ENCODE measurements at regions not wholly inside any gene's neighbourhood (a gene's known extent, or its start where the extent isn't known, plus 50 kb on each side); places are given as distances from the start of the nearest gene placed in this dataset.

DNA sequence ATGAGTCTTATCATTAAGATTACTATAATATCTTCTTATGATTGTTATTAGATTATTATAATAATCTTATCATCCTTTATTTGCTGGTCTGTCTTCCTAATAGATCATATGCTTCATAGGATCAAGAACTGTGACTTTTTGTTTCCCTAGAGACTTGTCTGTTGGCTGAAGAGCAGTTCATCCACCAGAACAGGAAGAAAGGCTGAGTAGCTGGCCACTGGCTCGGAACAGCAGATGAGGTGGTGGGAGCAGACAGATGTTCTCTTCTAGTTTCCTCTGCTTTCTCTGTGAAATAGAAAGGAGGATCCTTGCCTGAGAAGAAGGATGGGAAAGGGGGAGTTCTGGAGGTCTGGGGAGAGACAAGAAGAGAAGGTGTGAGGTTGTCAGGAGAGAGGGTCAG is 120.0 kb downstream of the CCNA1 start:
- DNase-seq (ENCODE audit: low read depth) = no peak

DNA sequence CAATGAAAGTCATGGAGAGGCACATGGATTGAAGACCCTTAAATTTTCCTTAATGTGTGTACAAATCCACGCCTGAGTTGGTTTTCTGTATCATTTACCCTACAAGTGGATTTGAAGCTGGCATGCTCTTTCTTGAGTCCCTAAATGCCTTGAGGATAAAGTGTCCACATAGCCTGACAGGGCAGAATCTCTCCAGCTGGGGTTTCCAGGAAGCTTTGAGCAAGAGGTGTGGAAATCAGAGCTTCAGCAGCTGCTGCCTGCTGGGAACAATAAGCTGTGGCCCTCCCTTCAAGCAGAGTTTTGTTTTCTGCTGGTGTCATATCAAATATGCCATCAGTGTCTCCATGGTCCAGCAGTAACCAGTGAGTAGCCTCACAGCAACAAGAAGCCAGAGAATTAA is 120.3 kb upstream of the SERTM1 start:
- DNase-seq (ENCODE audit: low read depth) = no peak

DNA sequence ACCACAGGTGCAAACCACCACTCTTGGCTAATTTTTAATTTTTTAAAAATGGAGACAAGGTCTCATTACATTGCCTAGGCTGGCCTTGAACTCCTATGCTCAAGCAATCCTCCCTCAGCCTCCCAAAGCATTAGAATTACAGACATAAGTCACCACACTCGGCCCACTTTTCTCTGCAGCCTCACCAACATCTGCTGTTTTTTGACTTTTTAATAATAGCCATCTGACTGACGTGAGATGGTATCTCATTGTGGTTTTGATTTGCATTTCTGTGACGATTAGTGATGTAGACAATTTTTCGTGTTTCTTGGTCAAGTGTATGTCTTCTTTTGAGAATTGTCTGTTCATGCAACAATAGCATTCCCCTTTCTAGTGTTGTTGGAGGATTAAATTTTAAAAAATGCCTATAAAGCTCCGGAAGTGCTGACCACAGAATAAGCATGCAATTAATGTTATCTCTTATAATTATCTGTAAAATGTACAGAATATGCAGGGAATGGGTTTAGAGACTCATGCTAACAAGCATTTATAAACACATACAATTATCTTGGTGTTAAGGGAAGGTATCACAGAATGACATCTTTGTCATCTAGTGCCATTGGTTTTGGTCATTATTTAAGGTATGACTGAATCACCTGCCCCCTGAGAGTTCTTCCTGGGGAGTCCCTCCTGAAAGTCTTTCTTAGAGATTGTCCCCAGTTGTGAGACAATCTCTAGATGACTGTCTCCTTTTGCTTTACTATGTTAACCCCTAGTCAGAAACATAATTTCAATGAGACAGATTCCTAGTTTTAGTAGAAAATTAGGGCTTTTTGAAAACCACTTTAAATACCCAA is 118.5 kb upstream of the SERTM1 start:
- no peak for DNase-seq (ENCODE audit: low read depth)

DNA sequence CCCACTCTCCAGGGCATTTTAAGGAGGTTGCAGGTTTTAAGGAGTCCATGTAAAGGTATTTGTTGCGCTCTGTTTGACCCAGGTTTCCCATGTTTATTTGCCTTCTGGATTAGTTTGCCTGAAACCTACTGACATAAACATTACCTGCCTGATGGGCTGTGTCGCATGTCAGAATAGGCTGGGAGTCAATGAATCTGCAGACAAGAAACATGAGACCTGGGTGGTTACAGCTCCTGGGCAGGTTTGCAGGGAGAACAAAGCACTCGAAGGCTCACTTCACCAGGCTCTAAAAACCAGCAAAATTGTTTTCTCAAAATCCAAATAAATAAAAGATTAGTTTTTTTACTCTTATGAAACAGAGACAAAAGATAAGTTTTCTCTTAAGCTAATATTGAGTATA is 114.4 kb upstream of the SERTM1 start:
- DNase-seq (ENCODE audit: low read depth) = no peak

DNA sequence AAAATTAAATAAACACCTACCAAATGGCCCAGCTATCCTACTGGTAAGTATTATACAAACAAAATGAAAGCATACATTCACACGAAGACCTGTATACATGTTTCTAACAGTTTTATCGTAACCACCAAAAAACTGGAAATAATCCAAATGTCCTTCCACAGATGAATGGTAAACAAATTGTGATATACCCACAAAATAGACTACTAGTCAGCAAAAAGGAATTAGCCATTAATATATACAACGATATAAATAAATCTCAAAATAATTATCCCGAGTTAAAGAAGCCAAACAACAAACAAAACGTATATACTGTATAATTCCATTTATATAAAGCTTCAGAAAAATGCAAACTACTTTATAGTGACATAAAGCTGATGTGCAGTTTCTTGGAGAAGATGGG is 106.3 kb upstream of the SERTM1 start:
- DNase-seq (ENCODE audit: low read depth) = no peak

DNA sequence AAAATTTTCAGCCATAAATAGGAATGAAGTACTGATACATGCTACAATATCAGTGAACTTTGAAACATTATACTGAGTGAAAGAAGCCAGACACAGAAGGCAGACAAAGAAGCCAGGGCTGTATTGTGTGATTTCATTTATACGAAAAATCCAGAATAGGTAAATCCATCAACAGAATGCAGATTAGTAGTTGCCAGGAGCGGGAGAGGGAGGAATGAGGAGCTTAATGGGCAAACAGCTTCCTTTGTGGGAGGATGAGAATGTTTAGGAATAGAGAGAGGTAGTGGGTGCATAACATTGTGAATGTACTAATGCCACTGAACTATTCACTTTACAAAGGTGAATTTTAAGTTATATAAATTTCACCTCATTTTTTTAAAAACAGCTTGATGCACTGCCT is 103.3 kb upstream of the SERTM1 start:
- DNase-seq (ENCODE audit: low read depth) = no peak

DNA sequence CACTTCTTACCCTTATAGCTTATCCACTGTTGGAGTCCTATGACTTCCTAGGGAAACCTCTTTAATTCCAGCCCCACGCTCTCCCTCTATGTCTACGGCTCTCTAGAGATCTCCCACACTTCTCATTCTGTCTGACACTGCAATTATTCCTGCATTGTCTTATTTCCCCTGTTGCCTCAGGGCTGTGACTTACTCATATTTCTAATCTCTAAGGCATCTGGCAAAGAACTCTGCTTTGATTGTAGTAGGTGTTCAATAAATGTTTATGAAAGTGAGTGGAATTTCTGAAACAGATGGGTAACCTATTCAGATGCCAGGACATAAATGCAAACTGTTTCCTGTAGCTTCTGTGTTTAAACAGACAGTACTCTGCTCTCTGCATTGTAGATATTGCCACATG is 102.4 kb upstream of the SERTM1 start:
- no peak for DNase-seq (ENCODE audit: low read depth)

DNA sequence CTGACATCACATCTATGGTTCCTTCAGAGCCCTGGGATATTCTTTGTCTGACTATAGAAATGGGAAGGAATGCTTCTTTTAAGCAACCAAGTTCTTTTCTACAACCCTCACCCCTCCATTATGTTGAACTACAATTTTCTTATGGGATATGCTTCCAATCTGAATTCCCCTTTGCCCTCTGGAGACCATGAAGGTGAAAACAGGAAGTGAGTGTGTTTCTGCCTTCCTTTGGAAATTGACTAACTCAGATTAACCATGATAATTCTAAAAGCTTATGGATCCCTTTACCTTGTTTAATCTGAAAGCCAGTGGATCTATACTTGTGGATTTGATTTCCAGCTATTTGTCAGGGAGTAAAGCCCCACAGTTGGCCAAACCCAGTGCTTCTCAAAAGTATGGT is 90.8 kb upstream of the SERTM1 start:
- DNase-seq (ENCODE audit: low read depth) = no peak

DNA sequence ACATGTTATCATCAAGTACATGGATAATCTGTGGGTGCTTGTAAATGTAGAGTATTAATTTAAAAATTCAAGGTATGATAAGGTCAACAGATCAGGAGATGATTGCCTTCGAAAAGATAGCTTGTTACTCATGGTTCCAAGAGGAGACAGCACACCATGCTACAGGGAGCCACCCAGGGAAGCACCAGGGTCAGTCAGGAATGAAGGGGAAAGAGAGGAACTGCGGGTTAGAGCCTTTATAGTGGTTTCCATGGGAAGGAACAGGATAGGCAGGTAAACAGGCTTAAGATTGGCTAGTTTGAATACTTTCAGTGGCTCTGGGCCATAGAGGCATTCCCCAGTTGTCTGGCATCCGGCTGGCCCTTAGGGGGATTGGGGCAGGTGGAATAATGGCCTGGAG is 74.2 kb upstream of the SERTM1 start:
- no peak for DNase-seq (ENCODE audit: low read depth)

DNA sequence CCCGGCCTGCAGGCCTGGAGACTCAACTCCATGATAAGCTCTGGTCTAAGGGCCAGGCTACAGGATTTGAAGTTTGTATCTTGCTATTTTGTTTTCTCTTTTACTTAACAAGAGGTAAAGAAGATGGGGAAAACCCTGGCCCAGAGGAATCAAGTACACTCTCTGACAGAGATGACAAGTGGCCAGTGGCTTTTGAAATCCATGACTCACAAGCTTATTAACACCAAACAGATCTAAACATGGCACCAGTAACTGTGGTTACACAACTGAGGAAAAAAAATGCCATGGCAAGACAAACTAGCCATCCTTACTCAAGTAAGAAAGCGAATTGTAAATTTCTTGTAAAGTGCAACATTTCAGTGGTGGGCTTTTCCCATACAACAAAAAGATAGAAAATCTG is 72.6 kb upstream of the SERTM1 start:
- DNase-seq (ENCODE audit: low read depth) = no peak

DNA sequence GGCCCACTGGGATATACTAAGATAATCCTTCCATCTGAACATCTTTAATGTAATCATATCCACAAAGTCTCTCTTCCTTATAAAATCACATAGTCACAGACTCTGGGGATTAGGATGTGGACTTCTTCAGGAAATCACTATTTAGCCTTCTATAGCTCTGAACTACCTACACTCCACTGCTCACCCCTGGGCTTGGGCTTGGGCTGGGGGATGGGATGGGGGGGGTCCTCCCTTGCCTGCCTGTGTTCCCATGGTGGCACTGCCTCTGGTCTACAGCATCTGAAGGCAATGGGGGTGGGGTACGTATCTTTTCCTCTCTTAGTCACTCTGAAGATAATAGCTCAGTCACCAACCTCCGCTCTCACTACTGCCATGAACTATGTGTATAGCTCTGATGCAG is 67.8 kb upstream of the SERTM1 start:
- DNase-seq (ENCODE audit: low read depth) = no peak

DNA sequence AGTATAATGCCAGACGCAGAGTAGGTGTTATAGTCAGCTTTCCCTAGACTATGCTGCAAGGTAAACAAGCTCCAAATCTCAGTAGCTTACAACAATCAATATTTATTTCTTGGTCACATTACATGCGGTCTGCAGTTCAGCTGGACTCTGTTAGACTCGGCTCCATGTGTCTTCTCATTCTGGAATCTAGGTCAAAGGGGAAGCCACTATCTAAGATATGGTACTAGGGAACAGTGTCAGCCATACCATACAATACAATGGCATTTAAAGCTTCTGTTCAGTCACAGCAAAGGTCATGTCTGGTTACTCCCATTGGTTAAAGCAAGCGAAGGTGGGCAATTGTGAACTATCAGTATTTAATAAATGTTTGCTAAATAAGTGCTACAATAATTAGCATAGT is 65.3 kb upstream of the SERTM1 start:
- no peak for DNase-seq (ENCODE audit: low read depth)

DNA sequence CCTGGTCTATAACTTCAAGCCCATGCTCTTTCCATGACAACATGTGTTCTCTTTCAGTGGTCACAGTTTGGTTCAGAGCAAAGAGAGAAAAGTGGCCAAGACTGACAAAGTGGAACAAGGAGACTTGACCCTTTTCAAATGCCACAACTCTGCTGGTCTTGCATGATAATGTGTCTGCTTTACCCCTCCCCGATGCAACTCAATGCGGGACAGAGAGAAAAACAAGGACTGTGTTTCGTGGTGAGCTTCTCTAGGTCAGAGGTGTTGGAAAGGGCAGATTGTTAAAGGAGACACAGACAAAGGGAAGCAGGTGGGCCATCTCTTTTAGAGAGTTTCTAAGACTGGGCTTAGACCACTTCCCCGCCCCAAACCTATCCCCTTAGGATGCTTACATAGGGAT is 61.6 kb upstream of the SERTM1 start:
- no peak for DNase-seq (ENCODE audit: low read depth)

DNA sequence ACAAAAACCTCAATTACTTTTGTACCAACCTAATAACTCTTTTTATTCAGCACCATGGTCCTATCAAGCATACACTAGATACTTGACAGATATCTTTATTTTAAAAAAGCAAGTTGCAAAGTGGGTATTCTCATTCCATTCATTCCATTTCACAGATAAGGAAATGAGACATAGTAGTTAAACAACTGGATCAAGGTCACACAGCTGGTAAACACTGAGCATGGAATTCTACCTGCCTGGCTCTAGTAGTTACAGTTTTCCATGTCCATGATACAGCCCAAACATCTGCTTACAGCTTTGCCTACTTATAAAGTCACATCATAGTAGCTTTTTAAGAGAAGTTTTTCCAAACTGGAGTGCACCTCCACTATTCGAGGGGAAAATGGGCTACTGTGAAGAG is 57.1 kb upstream of the SERTM1 start:
- DNase-seq (ENCODE audit: low read depth) = no peak

DNA sequence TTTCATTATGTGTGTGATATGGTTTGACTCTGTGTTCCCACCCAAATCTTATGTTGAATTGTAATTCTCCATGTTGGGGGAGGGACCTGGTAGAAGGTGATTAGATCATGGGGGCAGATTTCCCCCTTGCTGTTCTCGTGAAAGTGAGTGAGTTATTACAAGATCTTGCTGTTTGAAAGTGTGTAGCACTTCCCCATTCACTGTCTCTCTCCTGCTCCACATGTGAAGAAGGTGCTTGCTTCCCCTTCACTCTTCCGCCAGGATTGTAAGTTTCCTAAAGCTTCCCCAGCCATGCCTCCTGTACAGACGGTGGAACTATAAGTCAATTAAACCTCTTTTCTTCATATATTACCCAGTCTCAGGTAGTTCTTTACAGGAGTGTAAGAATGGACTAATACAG is 54.3 kb upstream of the SERTM1 start:
- no peak for DNase-seq (ENCODE audit: low read depth)
